Stimulated activated CD8-positive, alpha-beta memory T cell treated with anti-CD3 and anti-CD28 coated beads, Interleukin-4, amount 100 ng/mL, for 1 hour (primary cell): ENCODE measurements at regions not wholly inside any gene's neighbourhood (a gene's known extent, or its start where the extent isn't known, plus 50 kb on each side); places are given as distances from the start of the nearest gene placed in this dataset.

Experiments
- DNase-seq, 2 donors: peaks; one replicate each; pipeline ENCODE4 v3.0.0-alpha.2; 2020; ENCODE audit warnings: low read depth in 2 of 2, low spot score in 1 of 2

GRCh38 chr6:108734271-108734922, 113.8 kb upstream of the ARMC2 start:
- DNase-seq, result no peak

- DNase-seq, result no peak
Observed at GRCh38 chr6:108735310-108736001, 112.8 kb upstream of the ARMC2 start.

- DNase-seq, result no peak
Observed at GRCh38 chr6:108736002-108736361, 112.2 kb upstream of the ARMC2 start.

- no peak for DNase-seq
Observed at GRCh38 chr6:108736832-108737231, 111.4 kb upstream of the ARMC2 start.

- no peak for DNase-seq
Observed at GRCh38 chr6:108737594-108738546, 110.4 kb upstream of the ARMC2 start.

GRCh38 chr6:108738684-108739416, 109.4 kb upstream of the ARMC2 start:
- DNase-seq, result no peak

- DNase-seq, result no peak
Observed at GRCh38 chr6:108739496-108740330, 108.5 kb upstream of the ARMC2 start.

- DNase-seq, result no peak
Observed at GRCh38 chr6:108741331-108741989, 106.8 kb upstream of the ARMC2 start.

- no peak for DNase-seq
Observed at GRCh38 chr6:108742041-108742440, 106.2 kb upstream of the ARMC2 start.

- DNase-seq, result no peak
Observed at GRCh38 chr6:108744244-108744972, 103.8 kb upstream of the ARMC2 start.

GRCh38 chr6:108744996-108745395, 103.2 kb upstream of the ARMC2 start:
- DNase-seq, result no peak

- no peak for DNase-seq
Observed at GRCh38 chr6:108745664-108746336, 102.4 kb upstream of the ARMC2 start.

- DNase-seq, result no peak
Observed at GRCh38 chr6:108746366-108746765, 101.9 kb upstream of the ARMC2 start.

- no peak for DNase-seq
Observed at GRCh38 chr6:108746836-108747575, 101.2 kb upstream of the ARMC2 start.

- no peak for DNase-seq
Observed at GRCh38 chr6:108748055-108748454, 100.2 kb upstream of the ARMC2 start.

GRCh38 chr6:108748959-108749358, 99.3 kb upstream of the ARMC2 start:
- no peak for DNase-seq

- no peak for DNase-seq
Observed at GRCh38 chr6:108750801-108751200, 97.4 kb upstream of the ARMC2 start.

- DNase-seq, result no peak
Observed at GRCh38 chr6:108751282-108751681, 96.9 kb upstream of the ARMC2 start.
